ENCODE measurements at regions not wholly inside any gene's neighbourhood (a gene's known extent, or its start where the extent isn't known, plus 50 kb on each side); places are given as distances from the start of the nearest gene placed in this dataset.
"Not testable (repeated sequence)": the region's sequence is repeated elsewhere in the genome, so short reads cannot be mapped to it uniquely, and the experiment has no call there.

DNA sequence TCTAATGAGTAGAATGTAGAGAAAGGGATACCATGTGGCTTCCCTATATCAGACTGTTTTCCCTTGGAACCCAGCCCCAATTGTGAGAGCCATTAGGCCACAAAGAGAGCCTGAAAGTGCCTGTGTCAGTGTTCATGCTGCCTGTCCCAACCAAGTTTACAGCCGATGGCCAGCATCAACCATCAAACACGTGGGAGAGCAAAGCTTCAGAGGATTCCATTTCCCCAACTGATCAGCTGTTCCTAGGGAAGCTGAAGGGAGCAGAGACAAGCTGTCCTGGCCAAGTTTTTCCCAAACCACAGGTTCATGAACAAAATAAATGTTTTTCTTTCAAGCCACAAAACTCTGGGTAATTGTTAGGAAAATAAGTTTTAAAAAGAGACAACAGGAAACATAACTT is 589.0 kb upstream of the DEFB115 start:
- not testable (repeated sequence) for H2AK5ac ChIP-seq (ENCODE audit: low read length); H2AFZ ChIP-seq (ENCODE audit: insufficient read depth, low read length, poor library complexity); H3K79me2 ChIP-seq (ENCODE audit: control insufficient read depth, insufficient read depth, low read length, poor library complexity); H3K27ac ChIP-seq (ENCODE audit: low read depth, low read length); H2BK5ac ChIP-seq (ENCODE audit: low read depth, low read length, poor library complexity); H3K14ac ChIP-seq (ENCODE audit: low read length); H4K91ac ChIP-seq (ENCODE audit: low read depth, low read length); H4K12ac ChIP-seq (ENCODE audit: low read depth, low read length); H3K36me3 ChIP-seq (ENCODE audit: control insufficient read depth in 1 of 2, insufficient read depth in 2 of 2, low read length in 2 of 2); H2BK12ac ChIP-seq (ENCODE audit: low read length); H3K18ac ChIP-seq (ENCODE audit: low read length); H3K4ac ChIP-seq (ENCODE audit: low read depth, low read length); H3K9me3 ChIP-seq (ENCODE audit: insufficient read depth, low read depth, low read length); H3K23ac ChIP-seq (ENCODE audit: low read length); H3K4me1 ChIP-seq (ENCODE audit: control insufficient read depth in 1 of 2, insufficient read depth in 2 of 2, low read length in 2 of 2); DNase-seq; H2BK120ac ChIP-seq (ENCODE audit: insufficient read depth, low read length, poor library complexity); H3K4me3 ChIP-seq (ENCODE audit: low read depth, low read length); H3K9ac ChIP-seq (ENCODE audit: low read length); H3K79me1 ChIP-seq (ENCODE audit: low read length); H3K4me2 ChIP-seq (ENCODE audit: low read length); H3K27me3 ChIP-seq (ENCODE audit: insufficient read depth, low read length); H4K8ac ChIP-seq (ENCODE audit: low read depth, low read length)
- WGBS (ENCODE audit: extremely low coverage, insufficient coverage, insufficient read length) = no CpG with 5 or more reads among the region's 2 CpGs

DNA sequence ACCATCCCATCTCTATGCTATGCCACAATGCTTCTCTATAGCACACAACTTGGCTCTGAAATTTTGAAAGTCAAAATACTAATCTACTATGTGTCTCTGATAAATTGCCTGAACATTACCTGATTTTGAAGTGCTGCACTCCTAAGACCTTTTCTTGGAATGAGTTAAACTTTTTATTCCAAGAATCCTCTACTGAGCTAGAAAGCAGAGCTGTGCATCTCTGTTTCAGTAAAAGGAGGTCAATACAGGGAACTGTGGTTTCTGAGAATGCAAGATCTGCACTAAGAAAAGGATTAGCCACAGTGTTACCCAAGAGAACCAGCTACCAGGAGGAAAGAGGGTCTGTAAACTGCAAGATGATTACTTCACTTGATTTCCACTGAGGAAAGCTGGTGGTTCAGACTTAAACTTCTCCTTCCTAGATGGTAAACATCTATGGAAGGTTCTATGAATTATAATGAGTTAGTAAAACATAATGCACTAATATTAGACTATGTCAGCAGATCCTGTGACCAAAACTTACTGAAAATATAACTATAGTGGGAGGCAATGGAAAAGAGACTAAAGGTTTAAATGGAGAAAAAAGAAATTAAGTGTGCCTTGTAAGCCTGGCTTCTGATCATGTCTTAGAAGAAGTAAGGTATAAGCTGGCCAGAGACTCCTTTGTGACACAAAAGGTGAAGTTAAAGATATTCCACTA is 588.0 kb upstream of the DEFB115 start:
- H3K9ac ChIP-seq (ENCODE audit: low read length) = not testable (repeated sequence)

DNA sequence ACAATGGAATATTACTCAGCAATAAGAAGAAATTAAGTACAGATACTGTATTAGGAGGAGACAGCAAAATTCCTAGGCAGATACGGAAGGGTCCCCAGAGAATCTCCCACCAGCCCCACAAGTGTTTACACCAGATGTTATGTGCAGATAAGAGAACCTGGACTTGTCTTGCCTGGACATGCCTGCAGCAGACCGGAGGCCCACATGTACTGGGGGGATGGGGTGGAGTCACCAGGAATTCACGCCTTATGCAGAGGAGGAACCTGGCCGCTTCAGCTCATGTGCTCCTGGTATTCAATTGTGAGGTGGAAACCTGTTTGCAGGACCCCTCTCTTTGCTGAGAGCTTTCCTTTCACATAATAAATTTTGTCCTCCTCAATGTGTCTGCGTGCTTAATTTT is 586.3 kb upstream of the DEFB115 start:
- H4K8ac ChIP-seq (ENCODE audit: low read depth, low read length); H2AK5ac ChIP-seq (ENCODE audit: low read length); H2BK120ac ChIP-seq (ENCODE audit: insufficient read depth, low read length, poor library complexity); H3K14ac ChIP-seq (ENCODE audit: low read length); H3K27ac ChIP-seq (ENCODE audit: low read depth, low read length); H3K27me3 ChIP-seq (ENCODE audit: insufficient read depth, low read length); H2BK5ac ChIP-seq (ENCODE audit: low read depth, low read length, poor library complexity); H3K9me3 ChIP-seq (ENCODE audit: insufficient read depth, low read depth, low read length); H3K79me1 ChIP-seq (ENCODE audit: low read length); H3K4ac ChIP-seq (ENCODE audit: low read depth, low read length); H3K23ac ChIP-seq (ENCODE audit: low read length); H3K79me2 ChIP-seq (ENCODE audit: control insufficient read depth, insufficient read depth, low read length, poor library complexity); DNase-seq; H3K4me3 ChIP-seq (ENCODE audit: low read depth, low read length); H3K4me1 ChIP-seq (ENCODE audit: control insufficient read depth in 1 of 2, insufficient read depth in 2 of 2, low read length in 2 of 2); H4K91ac ChIP-seq (ENCODE audit: low read depth, low read length); H3K4me2 ChIP-seq (ENCODE audit: low read length); H2BK12ac ChIP-seq (ENCODE audit: low read length); H2AFZ ChIP-seq (ENCODE audit: insufficient read depth, low read length, poor library complexity); H3K9ac ChIP-seq (ENCODE audit: low read length); H3K36me3 ChIP-seq (ENCODE audit: control insufficient read depth in 1 of 2, insufficient read depth in 2 of 2, low read length in 2 of 2); H3K18ac ChIP-seq (ENCODE audit: low read length); H4K12ac ChIP-seq (ENCODE audit: low read depth, low read length): not testable (repeated sequence)
- WGBS (ENCODE audit: extremely low coverage, insufficient coverage, insufficient read length) = no CpG with 5 or more reads among the region's 5 CpGs

More for the DNA sequence above, 588.0 kb upstream of the DEFB115 start:
- not testable (repeated sequence) for H2BK120ac ChIP-seq (ENCODE audit: insufficient read depth, low read length, poor library complexity); H3K23ac ChIP-seq (ENCODE audit: low read length); H3K4me2 ChIP-seq (ENCODE audit: low read length); H4K12ac ChIP-seq (ENCODE audit: low read depth, low read length); H3K79me2 ChIP-seq (ENCODE audit: control insufficient read depth, insufficient read depth, low read length, poor library complexity); H3K27me3 ChIP-seq (ENCODE audit: insufficient read depth, low read length); H3K14ac ChIP-seq (ENCODE audit: low read length); DNase-seq; H3K4me1 ChIP-seq (ENCODE audit: control insufficient read depth in 1 of 2, insufficient read depth in 2 of 2, low read length in 2 of 2); H3K79me1 ChIP-seq (ENCODE audit: low read length); H3K9me3 ChIP-seq (ENCODE audit: insufficient read depth, low read depth, low read length); H3K4ac ChIP-seq (ENCODE audit: low read depth, low read length); H3K36me3 ChIP-seq (ENCODE audit: control insufficient read depth in 1 of 2, insufficient read depth in 2 of 2, low read length in 2 of 2); H2AK5ac ChIP-seq (ENCODE audit: low read length); H2BK5ac ChIP-seq (ENCODE audit: low read depth, low read length, poor library complexity); H3K18ac ChIP-seq (ENCODE audit: low read length); H3K4me3 ChIP-seq (ENCODE audit: low read depth, low read length); H3K27ac ChIP-seq (ENCODE audit: low read depth, low read length); H4K91ac ChIP-seq (ENCODE audit: low read depth, low read length); H2AFZ ChIP-seq (ENCODE audit: insufficient read depth, low read length, poor library complexity); H2BK12ac ChIP-seq (ENCODE audit: low read length); H4K8ac ChIP-seq (ENCODE audit: low read depth, low read length)

DNA sequence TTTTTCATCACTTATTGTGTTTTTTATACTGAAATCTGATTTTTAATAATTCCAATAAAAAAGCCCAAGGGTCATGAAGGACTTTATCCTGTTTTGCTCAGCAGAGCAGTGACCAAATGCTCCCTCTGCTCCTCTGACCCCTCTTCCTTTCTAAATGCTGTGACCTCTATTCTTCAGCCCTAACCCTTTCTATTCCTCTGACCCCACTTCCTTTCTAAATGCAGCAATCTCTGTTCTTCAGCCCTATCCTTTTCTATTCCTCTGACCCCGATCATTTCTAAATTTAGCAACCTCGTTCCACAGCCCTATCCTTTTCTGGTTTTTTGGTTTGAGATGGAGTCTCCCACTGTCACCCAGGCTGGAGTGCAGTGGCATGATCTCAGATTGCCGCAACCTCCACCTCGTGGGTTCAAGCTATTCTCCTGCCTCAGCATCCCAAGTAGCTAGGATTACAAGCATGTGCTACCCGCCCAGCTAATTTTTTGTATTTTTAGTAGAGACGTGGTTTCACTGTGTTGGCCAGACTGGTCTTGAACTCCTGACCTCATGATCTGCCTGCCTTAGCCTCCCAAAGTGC is 581.4 kb upstream of the DEFB115 start:
- not testable (repeated sequence) for H4K8ac ChIP-seq (ENCODE audit: low read depth, low read length); H3K4me2 ChIP-seq (ENCODE audit: low read length); H3K9ac ChIP-seq (ENCODE audit: low read length); H3K27me3 ChIP-seq (ENCODE audit: insufficient read depth, low read length); H3K79me1 ChIP-seq (ENCODE audit: low read length); H3K4me3 ChIP-seq (ENCODE audit: low read depth, low read length); H3K36me3 ChIP-seq (ENCODE audit: control insufficient read depth in 1 of 2, insufficient read depth in 2 of 2, low read length in 2 of 2); H3K14ac ChIP-seq (ENCODE audit: low read length); H3K79me2 ChIP-seq (ENCODE audit: control insufficient read depth, insufficient read depth, low read length, poor library complexity); H4K91ac ChIP-seq (ENCODE audit: low read depth, low read length); H2AFZ ChIP-seq (ENCODE audit: insufficient read depth, low read length, poor library complexity); H3K4ac ChIP-seq (ENCODE audit: low read depth, low read length); H2BK120ac ChIP-seq (ENCODE audit: insufficient read depth, low read length, poor library complexity); H2BK5ac ChIP-seq (ENCODE audit: low read depth, low read length, poor library complexity); H3K27ac ChIP-seq (ENCODE audit: low read depth, low read length); H3K23ac ChIP-seq (ENCODE audit: low read length); H3K9me3 ChIP-seq (ENCODE audit: insufficient read depth, low read depth, low read length); H3K4me1 ChIP-seq (ENCODE audit: control insufficient read depth in 1 of 2, insufficient read depth in 2 of 2, low read length in 2 of 2); DNase-seq; H4K12ac ChIP-seq (ENCODE audit: low read depth, low read length); H2BK12ac ChIP-seq (ENCODE audit: low read length); H3K18ac ChIP-seq (ENCODE audit: low read length); H2AK5ac ChIP-seq (ENCODE audit: low read length)
- no CpG with 5 or more reads among the region's 6 CpGs for WGBS (ENCODE audit: extremely low coverage, insufficient coverage, insufficient read length)

All from trophoblast cell (in vitro differentiated cells and primary cell).